ENCODE measurements at regions not wholly inside any gene's neighbourhood (a gene's known extent, or its start where the extent isn't known, plus 50 kb on each side); places are given as distances from the start of the nearest gene placed in this dataset.

GRCh38 chr20:51258582-51259165 is 235.8 kb upstream of the KCNG1 start:
- H3K36me3 ChIP-seq (replicated peaks in 1 of 2; ENCODE audit: control insufficient read depth in 1 of 2, insufficient read depth in 2 of 2, low read length in 1 of 2), result no peaks in the 10 kb centered on the region
- DNase-seq, result no peak
- no peak overlapping the region for H3K9ac ChIP-seq
- H3K79me2 ChIP-seq (ENCODE audit: insufficient read depth), result no peaks in the 10 kb centered on the region
- no peak for TF ChIP-seq RCOR1 (IDR thresholded peaks at IDR 0.05; ENCODE audit: low read length)
- TF ChIP-seq NFIC (IDR thresholded peaks at IDR 0.05; ENCODE audit: borderline replicate concordance), result no peak
- no peak for TF ChIP-seq CHD2 (IDR thresholded peaks at IDR 0.05; ENCODE audit: low read length, partially characterized antibody)
- TF ChIP-seq JUND (IDR thresholded peaks at IDR 0.05), result no peak
- TF ChIP-seq CTCF (IDR thresholded peaks at IDR 0.05), result no peak
- TF ChIP-seq ZBTB33 (IDR thresholded peaks at IDR 0.05; ENCODE audit: borderline replicate concordance, low read depth), result no peak
- TF ChIP-seq SMC3 (IDR thresholded peaks at IDR 0.05; ENCODE audit: low read depth, low read length), result no peak
- no peak for TF ChIP-seq GATA2 (CRISPR knock-in tag; IDR thresholded peaks at IDR 0.05)
- no peak for TF ChIP-seq YY1 (IDR thresholded peaks at IDR 0.05; ENCODE audit: low read depth)
- no peak for TF ChIP-seq RFX5 (IDR thresholded peaks at IDR 0.05; ENCODE audit: low read length)
- no peak for TF ChIP-seq FOXM1 (IDR thresholded peaks at IDR 0.05; ENCODE audit: low read depth)
- no peak for TF ChIP-seq POLR2AphosphoS5 (IDR thresholded peaks at IDR 0.05; ENCODE audit: low read depth, low read length)
- no peak for TF ChIP-seq MXI1 (IDR thresholded peaks at IDR 0.05; ENCODE audit: low read depth, low read length)
- TF ChIP-seq REST (IDR thresholded peaks at IDR 0.05; ENCODE audit: low read depth, low read length), result no peak
- no peak for TF ChIP-seq TEAD4 (IDR thresholded peaks at IDR 0.05; ENCODE audit: borderline replicate concordance, insufficient read depth)
- no peak for TF ChIP-seq TCF12 (IDR thresholded peaks at IDR 0.05)
- ChIA-PET CTCF (interaction anchor here (0.9 kb wide), 1 partner anchor 159 kb away, joined by 3 read pairs; no protein-coding TSS in a partner anchor), POLR2A (no interaction called here)
- no peaks in the 10 kb centered on the region for H4K20me1 ChIP-seq (ENCODE audit: insufficient read depth)
- H3K4me2 ChIP-seq, result no peak overlapping the region
- no peaks in the 10 kb centered on the region for H3F3A ChIP-seq (replicated peaks; ENCODE audit: insufficient read depth)
- H2AFZ ChIP-seq (ENCODE audit: low read depth), result no peak overlapping the region
- no peaks in the 10 kb centered on the region for H3K9me2 ChIP-seq
- peaks cover 0 to 9% of the 10 kb centered on the region in 2 experiments; a peak in 1 of 4 replicates for H3K4me1 ChIP-seq (ENCODE audit: control insufficient read depth in 1 of 2, insufficient read depth in 2 of 2, low read depth in 1 of 2, low read length in 1 of 2)
- H3K4me3 ChIP-seq (ENCODE audit: low read depth in 2 of 2, low read length in 1 of 2), result no peak overlapping the region
- H3K27ac ChIP-seq (ENCODE audit: low read depth in 2 of 2, low read length in 1 of 2), result no peak overlapping the region; a peak in 1 of 4 replicates
- H3K27me3 ChIP-seq (ENCODE audit: insufficient read depth), result no peaks in the 10 kb centered on the region
- no peaks in the 10 kb centered on the region for H3K9me3 ChIP-seq
- WGBS (ENCODE audit: low lambda C conversion rate), result 65% methylated on average over 3 of the region's 3 CpGs

All from SK-N-SH (cell line).